Thyroid gland (tissue), 4 donors: ENCODE measurements at regions not wholly inside any gene's neighbourhood (a gene's known extent, or its start where the extent isn't known, plus 50 kb on each side); places are given as distances from the start of the nearest gene placed in this dataset.
"Not testable (repeated sequence)": the region's sequence is repeated elsewhere in the genome, so short reads cannot be mapped to it uniquely, and the experiment has no call there.

Source experiments
- DNase-seq, 2 donors: peaks; one replicate each; pipeline ENCODE4 v3.0.0-alpha.2; 2019
- H3K27ac ChIP-seq, 3 donors: fragments of 200-600 bp; sonication (generic); 1 replicate in 2 of 3; 2 replicates in 1 of 3; pipeline ENCODE4 v1.5.1; 2016 to 2019; ENCODE audit warnings: mild to moderate bottlenecking in 1 of 3, moderate library complexity in 1 of 3
- H3K27me3 ChIP-seq: fragments of 200-600 bp; sonication (generic); one replicate; pipeline ENCODE4 v1.5.1; 2019
- H3K36me3 ChIP-seq, 2 donors: fragments of 200-600 bp; sonication (generic); one replicate each; pipeline ENCODE4 v1.5.1; 2016 to 2019
- H3K4me1 ChIP-seq, 2 donors: fragments of 200-600 bp; sonication (generic); one replicate each; pipeline ENCODE4 v1.5.1; 2017 to 2019
- H3K4me3 ChIP-seq, 3 donors: fragments of 200-600 bp; sonication (generic); replicated peaks in 1 of 3; 1 replicate in 2 of 3; 2 replicates in 1 of 3; pipeline ENCODE4 v1.5.1; 2016; ENCODE audit warnings: mild to moderate bottlenecking in 1 of 3
- H3K9me3 ChIP-seq: fragments of 200-600 bp; sonication (generic); one replicate; pipeline ENCODE4 v1.5.1; 2017
- CTCF ChIP-seq, 6 experiments: fragments of 200-600 bp in 3 of 6; fragments of 450-650 bp in 3 of 6; sonication (generic) in 3 of 6; IDR thresholded peaks; one replicate each; pipeline ENCODE4 v1.5.1; 2016 to 2019; ENCODE audit warnings: antibody characterized with exemption in 6 of 6, mild to moderate bottlenecking in 2 of 6, inconsistent platforms in 1 of 6, moderate library complexity in 1 of 6
- POLR2A ChIP-seq, 2 donors: fragments of 450-650 bp; IDR thresholded peaks; one replicate each; pipeline ENCODE4 v1.6.1; 2017; ENCODE audit warnings: antibody characterized with exemption in 2 of 2, mild to moderate bottlenecking in 2 of 2, moderate library complexity in 1 of 2
- WGBS, 2 donors: methylation state at CpG; one replicate each; pipeline ENCODE4 v1.1.5; 2017; 5-methylcytosine and 5-hydroxymethylcytosine counted together
- intact Hi-C: fragments of 100-400 bp; cut with DNase I; formaldehyde crosslinking; loops from one replicate; pipeline ENCODE4 v1.15.1; 2023

DNA sequence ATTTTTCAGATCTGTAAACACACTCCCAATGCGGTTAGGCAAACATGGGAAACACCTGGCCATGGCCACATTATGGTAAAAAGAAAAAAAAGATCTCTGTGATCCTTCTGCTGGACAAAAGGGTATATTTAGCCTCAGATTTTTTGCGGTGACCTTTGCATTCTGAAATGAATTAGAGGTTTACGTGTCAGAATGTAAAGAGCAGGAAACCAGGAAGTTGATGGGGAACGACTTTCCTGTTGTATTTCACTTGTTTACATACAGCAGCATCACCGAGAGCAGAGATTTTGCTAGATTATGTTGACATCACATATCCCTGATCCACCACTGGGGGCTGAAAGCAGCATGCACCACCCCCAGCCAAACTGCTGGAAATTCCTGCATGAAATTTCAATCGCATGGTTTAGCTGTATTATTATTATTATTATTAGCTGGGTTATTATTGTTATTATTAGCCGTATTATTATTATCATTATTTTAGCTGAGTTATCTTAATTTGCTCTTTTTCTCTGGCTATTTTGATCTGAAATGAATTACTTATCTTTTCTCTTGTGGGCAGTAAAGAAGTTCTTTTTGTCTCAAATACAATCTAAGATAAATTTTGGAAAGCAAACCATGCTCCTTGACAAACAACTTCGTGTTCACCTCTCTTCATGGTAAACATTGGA lies 189.4 kb downstream of the ZFP64 start:
- no peak overlapping the region for H3K27ac ChIP-seq
- no peaks in the 10 kb centered on the region for H3K9me3 ChIP-seq
- intact Hi-C loops: no loop called here
- H3K4me3 ChIP-seq: no peak overlapping the region
- no peaks in the 10 kb centered on the region for H3K27me3 ChIP-seq
- TF ChIP-seq CTCF (IDR thresholded peaks at IDR 0.05): no peak
- no peak for TF ChIP-seq POLR2A (IDR thresholded peaks at IDR 0.05)
- H3K36me3 ChIP-seq: no peaks in the 10 kb centered on the region
- DNase-seq: no peak
- H3K4me1 ChIP-seq: no peaks in the 10 kb centered on the region
- WGBS, 2 donors: 61 to 66% methylated on average over 8 of the region's 8 CpGs

DNA sequence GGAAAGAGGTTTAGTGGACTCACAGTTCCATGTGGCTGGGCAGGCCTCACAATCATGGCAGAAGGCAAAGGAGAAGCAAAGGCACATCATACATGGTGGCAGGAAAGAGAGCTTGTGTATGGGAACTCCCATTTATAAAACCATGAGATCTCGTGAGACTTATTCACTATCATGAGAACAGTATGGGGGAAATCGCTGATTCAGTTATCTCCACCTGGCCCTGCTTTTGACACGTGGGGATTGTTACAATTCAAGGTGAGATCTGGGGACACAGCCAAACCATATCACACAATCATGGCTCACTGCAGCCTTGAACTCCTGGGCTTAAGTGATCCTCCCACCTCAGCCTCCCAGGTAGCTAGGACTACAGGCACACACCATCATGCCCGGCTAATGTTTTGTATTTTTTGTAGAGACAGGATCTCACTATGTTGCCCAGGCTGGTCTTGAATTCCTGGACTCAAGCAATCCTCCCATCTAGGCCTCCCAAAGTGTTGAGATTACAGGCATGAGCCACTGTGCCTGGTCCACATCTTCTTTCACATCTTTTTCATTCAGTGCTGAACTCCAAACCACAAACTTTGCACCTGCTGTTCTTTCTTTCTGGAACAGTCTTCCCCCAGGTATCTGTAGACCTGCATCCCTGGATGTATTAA lies 194.2 kb downstream of the ZFP64 start:
- not testable (repeated sequence) for DNase-seq
- WGBS, 2 donors: 92 to 99% methylated on average over 4 of the region's 4 CpGs

GRCh38 chr20:51995551-51995951 lies 193.2 kb upstream of the SALL4 start:
- H3K4me3 ChIP-seq: no peak overlapping the region
- no peaks in the 10 kb centered on the region for H3K36me3 ChIP-seq
- H3K27me3 ChIP-seq: no peaks in the 10 kb centered on the region
- H3K27ac ChIP-seq: no peak overlapping the region
- no peak for DNase-seq
- no peaks in the 10 kb centered on the region for H3K4me1 ChIP-seq
- 50 to 63% methylated on average over 3 of the region's 3 CpGs for WGBS, 2 donors
- TF ChIP-seq CTCF (IDR thresholded peaks at IDR 0.05) (no peak), POLR2A (IDR thresholded peaks at IDR 0.05) (no peak)
- no peaks in the 10 kb centered on the region for H3K9me3 ChIP-seq
- intact Hi-C loops: no loop called here

More for the DNA sequence above, 194.2 kb downstream of the ZFP64 start:
- H3K36me3 ChIP-seq, H3K4me3 ChIP-seq, H3K27me3 ChIP-seq, intact Hi-C loops, H3K9me3 ChIP-seq, H3K27ac ChIP-seq, H3K4me1 ChIP-seq: not testable (repeated sequence)

DNA sequence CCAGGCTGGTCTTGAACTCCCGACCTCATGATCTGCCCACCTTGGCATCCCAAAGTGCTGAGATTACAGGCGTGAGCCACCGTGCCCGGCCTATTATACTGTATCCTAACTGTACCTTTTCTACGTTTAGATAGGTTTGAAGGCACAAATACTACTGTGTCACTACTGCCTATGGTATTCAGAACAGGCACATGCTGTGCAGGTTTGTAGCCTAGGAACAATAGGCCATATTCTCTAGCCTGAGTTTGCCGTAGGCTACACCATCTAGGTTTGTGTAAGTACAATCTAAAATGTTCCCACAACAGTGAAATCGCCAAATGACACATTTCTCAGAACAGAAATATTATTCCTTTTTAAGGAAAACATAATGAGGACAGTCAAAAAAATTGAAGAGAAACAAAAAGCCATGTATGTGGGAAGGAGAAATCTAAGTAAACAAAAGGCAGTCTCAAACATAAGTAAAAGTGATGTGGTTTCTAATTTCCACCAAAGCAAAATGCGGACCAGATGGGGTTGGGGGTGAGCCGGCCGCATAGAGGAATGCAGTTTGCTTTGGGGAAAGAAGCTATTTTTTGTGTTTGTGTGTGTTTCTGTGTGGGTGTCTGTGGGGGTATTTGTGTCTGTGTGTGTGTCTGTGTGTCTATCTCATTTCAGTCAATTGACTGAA lies 192.6 kb upstream of the SALL4 start:
- Histone ChIP-seq H3K4me3 (no peak overlapping the region), H3K27me3 (no peaks in the 10 kb centered on the region), H3K27ac (no peak overlapping the region), H3K4me1 (no peaks in the 10 kb centered on the region), H3K36me3 (no peaks in the 10 kb centered on the region), H3K9me3 (no peaks in the 10 kb centered on the region)
- TF ChIP-seq POLR2A (IDR thresholded peaks at IDR 0.05): no peak
- TF ChIP-seq CTCF (IDR thresholded peaks at IDR 0.05): no peak
- DNase-seq: no peak
- intact Hi-C loops: no loop called here
- WGBS, 2 donors: 85 to 88% methylated on average over 10 of the region's 10 CpGs

- no peak for TF ChIP-seq CTCF (IDR thresholded peaks at IDR 0.05)
- no peak for TF ChIP-seq POLR2A (IDR thresholded peaks at IDR 0.05)
- no peaks in the 10 kb centered on the region for H3K27me3 ChIP-seq
- intact Hi-C loops: no loop called here
These were observed 185.5 kb upstream of the SALL4 start for GRCh38 chr20:51987812-51988211.

More at GRCh38 chr20:51987812-51988211, 185.5 kb upstream of the SALL4 start:
- DNase-seq: no peak
- Histone ChIP-seq H3K9me3 (no peaks in the 10 kb centered on the region), H3K4me1 (peaks cover 0 to 10% of the 10 kb centered on the region in 2 donors), H3K36me3 (no peaks in the 10 kb centered on the region), H3K27ac (no peak overlapping the region), H3K4me3 (no peak overlapping the region)
